GM04503 (cell line): ENCODE measurements at regions not wholly inside any gene's neighbourhood (a gene's known extent, or its start where the extent isn't known, plus 50 kb on each side); places are given as distances from the start of the nearest gene placed in this dataset.

Experiments used
- DNase-seq: peaks from one replicate; pipeline ENCODE4 v3.0.0-alpha.2; 2012; ENCODE audit warnings: low read depth

- no peak for DNase-seq
These were observed 933.2 kb downstream of the GATA3 start for GRCh38 chr10:8987712-8988111.

GRCh38 chr10:8990280-8990987, 935.9 kb downstream of the GATA3 start:
- no peak for DNase-seq

GRCh38 chr10:8992009-8992408, 937.5 kb downstream of the GATA3 start:
- DNase-seq, result no peak

GRCh38 chr10:8993864-8994263, 939.4 kb downstream of the GATA3 start:
- no peak for DNase-seq

- DNase-seq, result no peak
These were observed 944.3 kb downstream of the GATA3 start for GRCh38 chr10:8998751-8999150.

GRCh38 chr10:9003122-9003521, 948.6 kb downstream of the GATA3 start:
- no peak for DNase-seq

- DNase-seq, result no peak
These were observed 950.2 kb downstream of the GATA3 start for GRCh38 chr10:9004736-9005135.

- no peak for DNase-seq
These were observed 955.0 kb downstream of the GATA3 start for GRCh38 chr10:9009505-9009904.

GRCh38 chr10:9010093-9010492, 955.6 kb downstream of the GATA3 start:
- DNase-seq, result no peak

GRCh38 chr10:9010931-9011670, 956.6 kb downstream of the GATA3 start:
- DNase-seq, result no peak

- DNase-seq, result no peak
These were observed 957.8 kb downstream of the GATA3 start for GRCh38 chr10:9012312-9012711.

- DNase-seq, result no peak
These were observed 960.5 kb downstream of the GATA3 start for GRCh38 chr10:9015005-9015404.

- DNase-seq, result no peak
These were observed 961.0 kb downstream of the GATA3 start for GRCh38 chr10:9015447-9015846.

- DNase-seq, result no peak
These were observed 962.4 kb downstream of the GATA3 start for GRCh38 chr10:9016930-9017329.

- no peak for DNase-seq
These were observed 964.0 kb downstream of the GATA3 start for GRCh38 chr10:9018195-9019173.

GRCh38 chr10:9023206-9023605, 968.7 kb downstream of the GATA3 start:
- no peak for DNase-seq

GRCh38 chr10:9024210-9024609, 969.7 kb downstream of the GATA3 start:
- no peak for DNase-seq

- DNase-seq, result no peak
These were observed 973.7 kb downstream of the GATA3 start for GRCh38 chr10:9028231-9028630.

- no peak for DNase-seq
These were observed 980.9 kb downstream of the GATA3 start for GRCh38 chr10:9035355-9035754.

- no peak for DNase-seq
These were observed 982.3 kb downstream of the GATA3 start for GRCh38 chr10:9036711-9037204.

GRCh38 chr10:9038146-9038714, 983.7 kb downstream of the GATA3 start:
- DNase-seq, result no peak

GRCh38 chr10:9043466-9043865, 989.0 kb downstream of the GATA3 start:
- no peak for DNase-seq
